K562 (cell line): ENCODE measurements at regions not wholly inside any gene's neighbourhood (a gene's known extent, or its start where the extent isn't known, plus 50 kb on each side); places are given as distances from the start of the nearest gene placed in this dataset.

ENCODE experiments used
- ATAC-seq: fragments of 200-7000 bp; cut with Tn5 transposase; 3 replicates; pipeline ENCODE4 v1.9.1; 2020; ENCODE audit warnings: moderate library complexity
- BruUV-seq: library from RNA; stranded (reverse); fragments of 400-500 nt; replicated peaks from 2 replicates; lab custom pipeline; 2021; lab: Mats Ljungman, UMichigan
- CTCF ChIA-PET: fragments of 300-600 bp; formaldehyde crosslinking; extraction: SDS; loops from one replicate; lab custom pipeline; 2021; ENCODE audit warnings: low intra/inter-chr PET ratio; lab: Yijun Ruan, JAX
- POLR2A ChIA-PET: fragments of 300-600, 350-650 bp; sonication (Branson Sonifier 250); formaldehyde crosslinking; extraction: SDS; loops from one replicate; lab custom pipeline; 2021; ENCODE audit warnings: antibody characterized with exemption, inconsistent platforms; lab: Yijun Ruan, JAX
- DNase-seq, 4 experiments: peaks; one replicate each; pipeline versions ENCODE4 v3.0.0 to v3.0.0-alpha.2; 2011 to 2018; ENCODE audit warnings: low spot score in 3 of 4, mixed read lengths in 3 of 4; ENCODE audit errors: extremely low read depth in 1 of 4
- FAIRE-seq: peaks from 2 replicates; lab custom pipeline; 2011; peaks lifted over from hg19 to GRCh38; lab: Jason Lieb, UNC
- H2AFZ ChIP-seq: 2 replicates; pipeline ENCODE4 v1.6.0; 2011; ENCODE audit warnings: low read depth, low read length, control low read depth, inconsistent platforms
- H3K27ac ChIP-seq: fragments of 200-600 bp; 3 replicates; pipeline ENCODE4 v1.8.0; 2011; ENCODE audit warnings: low read depth, mild to moderate bottlenecking, control low read depth, inconsistent platforms, low read length, moderate library complexity, mixed read lengths; ENCODE audit errors: extremely low read depth
- H3K27me3 ChIP-seq, 2 experiments: fragments of 300-600 bp in 1 of 2; 2 replicates in 1 of 2; 3 replicates in 1 of 2; pipeline versions ENCODE4 v1.6.0 to v1.8.0; 2011; ENCODE audit warnings: inconsistent platforms in 2 of 2, low read length in 2 of 2, mild to moderate bottlenecking in 1 of 2, mixed read lengths in 1 of 2, moderate library complexity in 1 of 2; ENCODE audit not compliant: control insufficient read depth in 2 of 2, insufficient read depth in 2 of 2
- H3K36me3 ChIP-seq: fragments of 300-600 bp; 3 replicates; pipeline ENCODE4 v1.8.0; 2011; ENCODE audit warnings: mild to moderate bottlenecking, low read length, inconsistent platforms; ENCODE audit not compliant: control insufficient read depth, insufficient read depth
- H3K4me1 ChIP-seq, 2 experiments: fragments of 200-600 bp in 1 of 2; replicated peaks in 1 of 2; 2 replicates in 1 of 2; 3 replicates in 1 of 2; pipeline versions ENCODE4 v1.5.1 to v1.8.0; 2011; ENCODE audit warnings: inconsistent platforms in 2 of 2, low read length in 2 of 2, mild to moderate bottlenecking in 1 of 2, mixed read lengths in 1 of 2, moderate library complexity in 1 of 2; ENCODE audit not compliant: control insufficient read depth in 2 of 2, insufficient read depth in 2 of 2
- H3K4me2 ChIP-seq: 2 replicates; pipeline ENCODE4 v1.6.1; 2011; ENCODE audit warnings: low read length, control low read depth, inconsistent platforms, mixed read lengths; ENCODE audit not compliant: insufficient read depth
- H3K4me3 ChIP-seq: fragments of 200-600 bp; sonication (generic), shearing (Covaris generic); 2 replicates; pipeline ENCODE4 v1.5.1; 2016; ENCODE audit warnings: control low read depth, inconsistent platforms
- H3K79me2 ChIP-seq: fragments of 200-600 bp; 3 replicates; pipeline ENCODE4 v1.8.0; 2011; ENCODE audit warnings: low read length, inconsistent platforms; ENCODE audit not compliant: control insufficient read depth, insufficient read depth
- H3K9ac ChIP-seq, 2 experiments: 2 replicates each; pipeline versions ENCODE4 v1.6.0 to v1.6.1; 2011; ENCODE audit warnings: low read depth in 2 of 2, low read length in 2 of 2, control low read depth in 1 of 2, inconsistent platforms in 1 of 2, mild to moderate bottlenecking in 1 of 2, mixed read lengths in 1 of 2; ENCODE audit not compliant: insufficient read depth in 1 of 2
- H3K9me1 ChIP-seq: one replicate; pipeline ENCODE4 v1.6.0; 2011; ENCODE audit warnings: inconsistent platforms, mild to moderate bottlenecking, low read length, moderate library complexity; ENCODE audit not compliant: control insufficient read depth, insufficient read depth
- H3K9me3 ChIP-seq: replicated peaks from 2 replicates; pipeline ENCODE4 v1.5.1; 2011; ENCODE audit warnings: low read depth, low read length, inconsistent platforms; ENCODE audit not compliant: control insufficient read depth, insufficient read depth
- H4K20me1 ChIP-seq: replicated peaks from 2 replicates; pipeline ENCODE4 v1.6.1; 2011; ENCODE audit warnings: low read length, inconsistent platforms, mixed read lengths; ENCODE audit not compliant: control insufficient read depth, insufficient read depth
- CBX8 ChIP-seq: fragments of 200-600 bp; sonication (generic); IDR thresholded peaks from 2 replicates; pipeline ENCODE4 v1.6.1; 2012; ENCODE audit warnings: borderline replicate concordance, mixed run types, low read depth, mild to moderate bottlenecking, moderate library complexity, mixed read lengths, low read length, control low read depth, inconsistent platforms; ENCODE audit not compliant: poor library complexity, severe bottlenecking; ENCODE audit errors: extremely low read depth
- CCAR2 ChIP-seq: fragments of 200-400 bp; formaldehyde crosslinking; IDR thresholded peaks from 2 replicates; pipeline ENCODE4 v1.6.1; 2017; ENCODE audit warnings: mild to moderate bottlenecking, low read depth, low read length
- CREB1 ChIP-seq, 2 experiments: sonication (generic) in 1 of 2; formaldehyde crosslinking in 1 of 2; IDR thresholded peaks; 2 replicates each; pipeline versions ENCODE4 v1.6.1 to v1.8.0; 2012 to 2022; ENCODE audit warnings: inconsistent platforms in 1 of 2, mild to moderate bottlenecking in 1 of 2, missing genetic modification reagents in 1 of 2, moderate library complexity in 1 of 2
- CREB5 ChIP-seq: fragments of 250-450 bp; sonication (Bioruptor Pico); IDR thresholded peaks from 2 replicates; pipeline ENCODE4 v1.5.0; 2020; ENCODE audit warnings: mild to moderate bottlenecking
- DMBX1 ChIP-seq: fragments of 250-450 bp; sonication (Bioruptor Pico); IDR thresholded peaks from 2 replicates; pipeline ENCODE4 v1.8.0; 2022; ENCODE audit warnings: inconsistent platforms, mild to moderate bottlenecking, moderate library complexity, borderline replicate concordance
- FOXA3 ChIP-seq, 2 experiments: fragments of 450-650 bp in 1 of 2; sonication (generic) in 1 of 2; formaldehyde crosslinking; IDR thresholded peaks in 1 of 2; conservative IDR thresholded peaks in 1 of 2; 2 replicates each; pipeline versions ENCODE4 v1.4.0 to v1.8.0; 2020 to 2022; ENCODE audit warnings: mild to moderate bottlenecking in 2 of 2, missing genetic modification reagents in 1 of 2
- GABPA ChIP-seq: fragments of 200-800 bp; sonication (Bioruptor generic); conservative IDR thresholded peaks from 2 replicates; pipeline ENCODE4 v1.6.1; 2016; ENCODE audit warnings: low read depth, missing genetic modification characterization, missing compliant biosample characterization
- PTRF ChIP-seq: fragments of 450-650 bp; IDR thresholded peaks from 2 replicates; pipeline ENCODE4 v1.6.1; 2016; ENCODE audit warnings: mild to moderate bottlenecking, missing genetic modification characterization, missing compliant biosample characterization
- SP1 ChIP-seq: sonication (generic); formaldehyde crosslinking; IDR thresholded peaks from 2 replicates; pipeline ENCODE4 v1.8.1; 2022; ENCODE audit warnings: mild to moderate bottlenecking, missing genetic modification reagents
- STAG1 ChIP-seq: sonication (generic); formaldehyde crosslinking; IDR thresholded peaks from 2 replicates; pipeline ENCODE4 v1.5.0; 2020; ENCODE audit warnings: missing genetic modification reagents, borderline replicate concordance
- U2AF1 ChIP-seq: fragments of 200-400 bp; formaldehyde crosslinking; optimal IDR thresholded peaks from 2 replicates; pipeline ENCODE3; 2017; ENCODE audit warnings: mild to moderate bottlenecking, low read depth, low read length, moderate library complexity
- ZBTB26 ChIP-seq: fragments of 450-650 bp; formaldehyde crosslinking; IDR thresholded peaks from 2 replicates; pipeline ENCODE4 v1.4.0; 2022; ENCODE audit warnings: missing genetic modification characterization
- ZNF175 ChIP-seq: fragments of 200-800 bp; sonication (Bioruptor generic); IDR thresholded peaks from 2 replicates; pipeline ENCODE4 v1.6.1; 2016; ENCODE audit warnings: low read depth, mild to moderate bottlenecking, missing genetic modification characterization, missing compliant biosample characterization
- ZNF23 ChIP-seq: fragments of 250-450 bp; sonication (Bioruptor Pico); IDR thresholded peaks from 2 replicates; pipeline ENCODE4 v1.4.0; 2020; ENCODE audit warnings: mild to moderate bottlenecking
- ZNF354B ChIP-seq: fragments of 250-450 bp; sonication (Bioruptor Pico); IDR thresholded peaks from 2 replicates; pipeline ENCODE4 v1.4.0; 2020
- ZNF79 ChIP-seq: fragments of 250-450 bp; sonication (Bioruptor Pico); IDR thresholded peaks from 2 replicates; pipeline ENCODE4 v1.4.0; 2020; ENCODE audit warnings: low read depth, mild to moderate bottlenecking, moderate library complexity
- WGBS: fragments of 100-300 bp; shearing (Covaris generic); methylation state at CpG from one replicate; pipeline ENCODE4 v1.1.6; 2016; ENCODE audit warnings: low coverage, mixed read lengths; ENCODE audit not compliant: insufficient coverage; ENCODE audit errors: missing lambda C conversion rate; 5-methylcytosine and 5-hydroxymethylcytosine counted together
- in situ Hi-C: fragments of 300-500 bp; cut with MboI; formaldehyde crosslinking; loops from 4 replicates; pipeline ENCODE4 v1.15.0; 2018; ENCODE audit warnings: inconsistent platforms, mixed read lengths
- intact Hi-C: fragments of 100-400 bp; cut with micrococcal nuclease; formaldehyde crosslinking; loops from 2 replicates; pipeline ENCODE4 v1.14.2; 2022

- no peaks in the 10 kb centered on the region for H3K9me1 ChIP-seq
- H2AFZ ChIP-seq = no peak overlapping the region
- no peak for FAIRE-seq
- H3K4me2 ChIP-seq = no peak overlapping the region
- ChIA-PET CTCF (no interaction called here), POLR2A (no interaction called here)
- in situ Hi-C loops = no loop called here
- intact Hi-C loops = no loop called here
- WGBS = 0% methylated on average over 1 of the region's 1 CpG
- H3K27me3 ChIP-seq = no peaks in the 10 kb centered on the region
- H3K36me3 ChIP-seq = no peaks in the 10 kb centered on the region
- DNase-seq = no peak
- no peak overlapping the region for H3K4me3 ChIP-seq
- no peak overlapping the region for H3K27ac ChIP-seq
- no TSS peak for BruUV-seq
- no peaks in the 10 kb centered on the region for H3K79me2 ChIP-seq
- H3K9ac ChIP-seq = no peak overlapping the region
- TF ChIP-seq U2AF1 (no peak), ZNF354B (CRISPR knock-in tag) (no peak), CCAR2 (no peak), PTRF (tag) (no peak), SP1 (no peak), GABPA (tag) (no peak), CREB5 (no peak), ZNF175 (no peak), DMBX1 (CRISPR knock-in tag) (no peak), ZNF23 (CRISPR knock-in tag) (no peak), ZBTB26 (CRISPR knock-in tag) (no peak), CREB1 (IDR thresholded peaks at IDR 0.05) (no peak), CREB1 (CRISPR knock-in tag; IDR thresholded peaks at IDR 0.05) (no peak), FOXA3 (CRISPR knock-in tag; conservative IDR thresholded peaks at IDR 0.05 in 1 of 2, IDR thresholded peaks at IDR 0.05 in 1 of 2) (no peak), STAG1 (CRISPR knock-in tag) (no peak), ZNF79 (CRISPR knock-in tag) (no peak), CBX8 (no peak)
- H3K4me1 ChIP-seq = no peaks in the 10 kb centered on the region
- ATAC-seq = no peak
- H4K20me1 ChIP-seq = no peaks in the 10 kb centered on the region
- no peaks in the 10 kb centered on the region for H3K9me3 ChIP-seq
These were observed 907.2 kb downstream of the LRFN5 start for GRCh38 chr14:42513837-42514236.
